SU-DHL-6 (cell line): ENCODE measurements at regions not wholly inside any gene's neighbourhood (a gene's known extent, or its start where the extent isn't known, plus 50 kb on each side); places are given as distances from the start of the nearest gene placed in this dataset.

Experiments used
- H2AFZ ChIP-seq: fragments of 200-600 bp; sonication (generic); 2 replicates; pipeline ENCODE4 v1.6.1; 2014; ENCODE audit warnings: low read depth, mild to moderate bottlenecking, moderate library complexity, mixed read lengths, antibody characterized with exemption, low read length; ENCODE audit not compliant: severe bottlenecking
- H3F3A ChIP-seq: fragments of 200-600 bp; shearing (Covaris generic); 2 replicates; pipeline ENCODE4 v1.6.0; 2016; ENCODE audit warnings: antibody characterized with exemption, mild to moderate bottlenecking; ENCODE audit not compliant: insufficient read depth
- H3K27ac ChIP-seq: fragments of 200-600 bp; sonication (generic); 2 replicates; pipeline ENCODE4 v1.5.1; 2016; ENCODE audit warnings: low read depth, mild to moderate bottlenecking, low read length, moderate library complexity, mixed read lengths
- H3K27me3 ChIP-seq: fragments of 200-600 bp; sonication (generic), shearing (Covaris generic); 2 replicates; pipeline ENCODE4 v1.6.0; 2014; ENCODE audit warnings: mild to moderate bottlenecking, low read length
- H3K36me3 ChIP-seq: fragments of 200-600 bp; sonication (generic); 2 replicates; pipeline ENCODE4 v1.6.1; 2014; ENCODE audit warnings: mild to moderate bottlenecking, low read length, mixed read lengths
- H3K4me2 ChIP-seq: fragments of 300-600, 200-600 bp; shearing (Covaris generic), sonication (generic); 2 replicates; pipeline ENCODE4 v1.6.0; 2014; ENCODE audit warnings: low read length, low read depth, mild to moderate bottlenecking; ENCODE audit not compliant: poor library complexity, severe bottlenecking
- H3K4me3 ChIP-seq: fragments of 200-600 bp; sonication (generic); 2 replicates; pipeline ENCODE4 v1.5.1; 2014; ENCODE audit warnings: antibody characterized with exemption, low read length, mild to moderate bottlenecking, mixed read lengths; ENCODE audit not compliant: insufficient read depth, poor library complexity, severe bottlenecking
- H3K79me2 ChIP-seq: fragments of 200-600 bp; sonication (generic); 2 replicates; pipeline ENCODE4 v1.6.1; 2014; ENCODE audit warnings: mild to moderate bottlenecking, low read length, moderate library complexity; ENCODE audit not compliant: insufficient read depth
- H3K9ac ChIP-seq: fragments of 200-600 bp; sonication (generic); 2 replicates; pipeline ENCODE4 v1.7.0; 2014; ENCODE audit warnings: mild to moderate bottlenecking, low read length
- H3K9me2 ChIP-seq: fragments of 200-600 bp; sonication (generic); replicated peaks from 2 replicates; pipeline ENCODE4 v1.6.1; 2014; ENCODE audit warnings: low read length; ENCODE audit not compliant: insufficient read depth
- H3K9me3 ChIP-seq: fragments of 200-600 bp; sonication (generic); 2 replicates; pipeline ENCODE4 v1.6.1; 2014; ENCODE audit warnings: low read length, mixed read lengths; ENCODE audit not compliant: insufficient read depth
- H4K20me1 ChIP-seq: fragments of 200-600 bp; sonication (generic); 2 replicates; pipeline ENCODE4 v1.6.1; 2014; ENCODE audit warnings: low read depth, mild to moderate bottlenecking, antibody characterized with exemption, low read length, moderate library complexity, mixed read lengths
- CTCF ChIP-seq: fragments of 200-600 bp; sonication (generic); IDR thresholded peaks from one replicate; pipeline ENCODE4 v1.5.1; 2017; ENCODE audit warnings: antibody characterized with exemption, mild to moderate bottlenecking, low read length, moderate library complexity; ENCODE audit not compliant: insufficient read depth, poor library complexity, severe bottlenecking
- EZH2phosphoT487 ChIP-seq: fragments of 200-600 bp; sonication (generic), shearing (Covaris generic); conservative IDR thresholded peaks from 2 replicates; pipeline ENCODE4 v1.6.1; 2018; ENCODE audit warnings: mild to moderate bottlenecking, antibody characterized with exemption, low read length, moderate library complexity, mixed read lengths

GRCh38 chr3:181764544-181764943, 52.8 kb downstream of the SOX2 start:
- no peaks in the 10 kb centered on the region for H3K9me3 ChIP-seq
- no peaks in the 10 kb centered on the region for H3F3A ChIP-seq
- no peak overlapping the region for H3K27ac ChIP-seq
- H3K79me2 ChIP-seq = no peaks in the 10 kb centered on the region
- no peaks in the 10 kb centered on the region for H3K36me3 ChIP-seq
- H3K27me3 ChIP-seq = no peaks in the 10 kb centered on the region
- H4K20me1 ChIP-seq = no peaks in the 10 kb centered on the region
- no peak overlapping the region for H3K4me2 ChIP-seq
- TF ChIP-seq CTCF = no peak
- no peak for TF ChIP-seq EZH2phosphoT487
- H2AFZ ChIP-seq = no peak overlapping the region
- H3K4me3 ChIP-seq = no peak overlapping the region
- no peaks in the 10 kb centered on the region for H3K9me2 ChIP-seq
- H3K9ac ChIP-seq = no peak overlapping the region

- no peaks in the 10 kb centered on the region for H4K20me1 ChIP-seq
- H3K9me2 ChIP-seq = no peaks in the 10 kb centered on the region
- H3K79me2 ChIP-seq = no peaks in the 10 kb centered on the region
- no peak overlapping the region for H3K4me3 ChIP-seq
- H3K9me3 ChIP-seq = no peaks in the 10 kb centered on the region
- no peak overlapping the region for H3K4me2 ChIP-seq
- H3K9ac ChIP-seq = no peak overlapping the region
- H2AFZ ChIP-seq = no peak overlapping the region
- H3K27ac ChIP-seq = no peak overlapping the region
- H3F3A ChIP-seq = no peaks in the 10 kb centered on the region
- H3K27me3 ChIP-seq = no peaks in the 10 kb centered on the region
- TF ChIP-seq EZH2phosphoT487 (no peak), CTCF (no peak)
- no peaks in the 10 kb centered on the region for H3K36me3 ChIP-seq
These were observed 58.6 kb downstream of the SOX2 start for GRCh38 chr3:181770296-181770695.

- Histone ChIP-seq H2AFZ (no peak overlapping the region), H3K36me3 (no peaks in the 10 kb centered on the region), H3K9ac (no peak overlapping the region), H3F3A (no peaks in the 10 kb centered on the region), H3K79me2 (no peaks in the 10 kb centered on the region), H3K4me2 (no peak overlapping the region), H3K27ac (no peak overlapping the region), H3K4me3 (no peak overlapping the region), H3K27me3 (no peaks in the 10 kb centered on the region), H3K9me2 (no peaks in the 10 kb centered on the region), H3K9me3 (no peaks in the 10 kb centered on the region), H4K20me1 (no peaks in the 10 kb centered on the region)
- TF ChIP-seq EZH2phosphoT487 = no peak
- TF ChIP-seq CTCF = no peak
These were observed 59.4 kb downstream of the SOX2 start for GRCh38 chr3:181771120-181771519.

- Histone ChIP-seq H4K20me1 (no peaks in the 10 kb centered on the region), H3K4me2 (no peak overlapping the region), H3K36me3 (no peaks in the 10 kb centered on the region), H3K9ac (no peak overlapping the region), H3K79me2 (no peaks in the 10 kb centered on the region), H3K9me3 (no peaks in the 10 kb centered on the region), H3K27ac (no peak overlapping the region), H3K4me3 (no peak overlapping the region), H2AFZ (no peak overlapping the region), H3K9me2 (no peaks in the 10 kb centered on the region), H3F3A (no peaks in the 10 kb centered on the region), H3K27me3 (no peaks in the 10 kb centered on the region)
- TF ChIP-seq EZH2phosphoT487 (no peak), CTCF (no peak)
These were observed 60.4 kb downstream of the SOX2 start for GRCh38 chr3:181772166-181772565.
